SH-SY5Y (cell line): ENCODE measurements at regions not wholly inside any gene's neighbourhood (a gene's known extent, or its start where the extent isn't known, plus 50 kb on each side); places are given as distances from the start of the nearest gene placed in this dataset.

Experiments used
- GATA2 ChIP-seq: IDR thresholded peaks from 2 replicates; pipeline ENCODE4 v1.6.1; 2011; ENCODE audit warnings: mild to moderate bottlenecking, low read depth, low read length
- GATA3 ChIP-seq: IDR thresholded peaks from 2 replicates; pipeline ENCODE4 v1.6.1; 2011; ENCODE audit warnings: low read depth, mild to moderate bottlenecking, low read length, moderate library complexity

DNA sequence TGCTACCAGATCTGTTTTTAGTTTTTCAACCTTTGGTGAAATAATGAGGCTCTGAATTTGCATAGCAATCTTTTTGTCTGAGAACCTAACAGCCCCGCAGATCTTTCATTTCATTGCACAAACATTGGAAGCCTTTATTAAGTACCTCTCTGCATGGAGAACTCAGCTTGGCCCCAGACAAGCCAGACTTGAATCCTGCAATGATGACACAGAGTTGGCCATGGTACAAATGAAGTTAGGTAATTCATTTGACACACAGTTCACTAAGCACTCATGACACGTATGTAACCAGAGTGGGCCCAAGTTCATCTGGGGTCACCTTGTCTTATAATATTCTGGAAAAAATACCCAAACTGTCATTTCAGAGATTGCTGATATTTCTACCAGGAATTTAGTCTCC, 439.1 kb upstream of the ID2 start:
- no peak for TF ChIP-seq GATA2
- no peak for TF ChIP-seq GATA3
